Endothelial cell of umbilical vein (primary cell): ENCODE measurements at regions not wholly inside any gene's neighbourhood (a gene's known extent, or its start where the extent isn't known, plus 50 kb on each side); places are given as distances from the start of the nearest gene placed in this dataset.

ENCODE experiments used
- BruUV-seq: library from RNA; stranded (reverse); fragments of 400-500 nt; replicated peaks from 2 replicates; lab custom pipeline; 2021; lab: Mats Ljungman, UMichigan
- CTCF ChIA-PET: fragments of 300-600, 350-600 bp; sonication (Branson Sonifier 250); formaldehyde crosslinking; loops from one replicate; lab custom pipeline; 2021; ENCODE audit warnings: antibody characterized with exemption, inconsistent platforms; lab: Charles Lee
- POLR2A ChIA-PET: fragments of 300-600, 350-600 bp; sonication (Branson Sonifier 250); formaldehyde crosslinking; loops from one replicate; lab custom pipeline; 2021; ENCODE audit warnings: antibody characterized with exemption, inconsistent platforms; lab: Charles Lee
- DNase-seq: peaks from one replicate; pipeline ENCODE4 v3.0.0-alpha.2; 2011; ENCODE audit warnings: low read depth, low spot score
- FAIRE-seq: peaks from 2 replicates; lab custom pipeline; 2011; peaks lifted over from hg19 to GRCh38; lab: Jason Lieb, UNC
- H2AFZ ChIP-seq: 2 replicates; pipeline ENCODE4 v1.6.0; 2012; ENCODE audit warnings: low read depth, low read length, control low read depth, inconsistent platforms
- H3K27ac ChIP-seq: 2 replicates; pipeline ENCODE4 v1.5.1; 2011; ENCODE audit warnings: low read depth, mild to moderate bottlenecking, control low read depth, low read length, moderate library complexity; ENCODE audit not compliant: insufficient read depth
- H3K27me3 ChIP-seq, 2 experiments: 2 replicates each; pipeline versions ENCODE4 v1.6.0 to v1.6.1; 2011; ENCODE audit warnings: low read length in 2 of 2, mixed read lengths in 1 of 2; ENCODE audit not compliant: control insufficient read depth in 2 of 2, insufficient read depth in 2 of 2
- H3K36me3 ChIP-seq, 2 experiments: 2 replicates in 1 of 2; 3 replicates in 1 of 2; pipeline ENCODE4 v1.5.1; 2011; ENCODE audit warnings: low read length in 2 of 2, mild to moderate bottlenecking in 1 of 2, moderate library complexity in 1 of 2; ENCODE audit not compliant: control insufficient read depth in 2 of 2, insufficient read depth in 2 of 2; ENCODE audit errors: extremely low read depth in 1 of 2
- H3K4me1 ChIP-seq: 3 replicates; pipeline ENCODE4 v1.5.1; 2011; ENCODE audit warnings: mild to moderate bottlenecking, low read length; ENCODE audit not compliant: control insufficient read depth, insufficient read depth; ENCODE audit errors: extremely low read depth
- H3K4me2 ChIP-seq: 2 replicates; pipeline ENCODE4 v1.6.1; 2011; ENCODE audit warnings: low read length, control low read depth, mixed read lengths; ENCODE audit not compliant: insufficient read depth
- H3K4me3 ChIP-seq, 3 experiments: fragments of 200-600 bp in 1 of 3; sonication (generic), shearing (Covaris generic) in 1 of 3; replicated peaks in 1 of 3; 2 replicates each; pipeline ENCODE4 v1.5.1; 2011 to 2016; ENCODE audit warnings: control low read depth in 3 of 3, low read length in 3 of 3, mild to moderate bottlenecking in 2 of 3, inconsistent platforms in 1 of 3, low read depth in 1 of 3, moderate library complexity in 1 of 3; ENCODE audit not compliant: insufficient read depth in 1 of 3
- H3K79me2 ChIP-seq: 2 replicates; pipeline ENCODE4 v1.6.0; 2012; ENCODE audit warnings: low read length, inconsistent platforms; ENCODE audit not compliant: control insufficient read depth, insufficient read depth
- H3K9ac ChIP-seq: replicated peaks from 2 replicates; pipeline ENCODE3; 2011; ENCODE audit warnings: low read length, control low read depth; ENCODE audit not compliant: insufficient read depth; ENCODE audit errors: extremely low read depth
- H3K9me1 ChIP-seq: replicated peaks from 3 replicates; pipeline ENCODE4 v1.6.0; 2011; ENCODE audit warnings: mild to moderate bottlenecking, low read length; ENCODE audit not compliant: control insufficient read depth, insufficient read depth; ENCODE audit errors: extremely low read depth
- H3K9me3 ChIP-seq: replicated peaks from 2 replicates; pipeline ENCODE4 v1.5.1; 2012; ENCODE audit warnings: low read length, inconsistent platforms; ENCODE audit not compliant: control insufficient read depth, insufficient read depth
- H4K20me1 ChIP-seq: replicated peaks from 2 replicates; pipeline ENCODE3; 2011; ENCODE audit warnings: mild to moderate bottlenecking, low read length; ENCODE audit not compliant: control insufficient read depth, insufficient read depth; ENCODE audit errors: extremely low read depth
- CTCF ChIP-seq, 2 donors: IDR thresholded peaks; 1 replicate in 1 of 2; 2 replicates in 1 of 2; pipeline ENCODE4 v1.5.1; 2011; ENCODE audit warnings: low read length in 2 of 2, mild to moderate bottlenecking in 2 of 2, moderate library complexity in 2 of 2, control low read depth in 1 of 2, inconsistent platforms in 1 of 2, low read depth in 1 of 2; ENCODE audit not compliant: insufficient read depth in 1 of 2; ENCODE audit errors: extremely low read depth in 1 of 2
- EZH2 ChIP-seq: IDR thresholded peaks from 2 replicates; pipeline ENCODE4 v1.6.1; 2012; ENCODE audit warnings: borderline replicate concordance, low read depth, mild to moderate bottlenecking, moderate library complexity, low read length, inconsistent platforms; ENCODE audit not compliant: severe bottlenecking
- FOS ChIP-seq: IDR thresholded peaks from 2 replicates; pipeline ENCODE4 v1.6.1; 2011; ENCODE audit warnings: mild to moderate bottlenecking, low read length, moderate library complexity, borderline replicate concordance; ENCODE audit not compliant: insufficient read depth
- GATA2 ChIP-seq: IDR thresholded peaks from 2 replicates; pipeline ENCODE4 v1.7.0; 2011; ENCODE audit warnings: low read depth, mild to moderate bottlenecking, moderate library complexity, mixed read lengths, low read length; ENCODE audit not compliant: insufficient read length, insufficient read depth
- JUN ChIP-seq: IDR thresholded peaks from 2 replicates; pipeline ENCODE4 v1.6.1; 2011; ENCODE audit warnings: borderline replicate concordance, low read depth; ENCODE audit not compliant: insufficient read length, insufficient read depth
- MYC ChIP-seq: IDR thresholded peaks from one replicate; pipeline ENCODE4 v1.6.1; 2011; ENCODE audit warnings: mild to moderate bottlenecking, low read depth, low read length
- POLR2A ChIP-seq: IDR thresholded peaks from 2 replicates; pipeline ENCODE4 v1.6.1; 2012; ENCODE audit warnings: low read depth, mild to moderate bottlenecking, control low read depth, low read length
- POLR2AphosphoS5 ChIP-seq: IDR thresholded peaks from 2 replicates; pipeline ENCODE4 v1.6.1; 2012; ENCODE audit warnings: low read depth, mild to moderate bottlenecking, control low read depth, low read length, moderate library complexity; ENCODE audit not compliant: insufficient read depth
- dilution Hi-C: fragments of 300-500 bp; cut with MboI; formaldehyde crosslinking; loops from one replicate; pipeline ENCODE4 v1.15.0; 2019; ENCODE audit warnings: low sequenced_read_pairs; ENCODE audit not compliant: extremely low pct_ligation_motif_present
- intact Hi-C: fragments of 100-400 bp; cut with micrococcal nuclease; formaldehyde crosslinking; loops from one replicate; pipeline ENCODE4 v1.10.0; 2022
- TF ChIP-seq, protein P1 (sequence below): IDR thresholded peaks from 2 replicates; pipeline ENCODE4 v1.6.1; 2011; ENCODE audit not compliant: insufficient read depth, insufficient read length

DNA sequence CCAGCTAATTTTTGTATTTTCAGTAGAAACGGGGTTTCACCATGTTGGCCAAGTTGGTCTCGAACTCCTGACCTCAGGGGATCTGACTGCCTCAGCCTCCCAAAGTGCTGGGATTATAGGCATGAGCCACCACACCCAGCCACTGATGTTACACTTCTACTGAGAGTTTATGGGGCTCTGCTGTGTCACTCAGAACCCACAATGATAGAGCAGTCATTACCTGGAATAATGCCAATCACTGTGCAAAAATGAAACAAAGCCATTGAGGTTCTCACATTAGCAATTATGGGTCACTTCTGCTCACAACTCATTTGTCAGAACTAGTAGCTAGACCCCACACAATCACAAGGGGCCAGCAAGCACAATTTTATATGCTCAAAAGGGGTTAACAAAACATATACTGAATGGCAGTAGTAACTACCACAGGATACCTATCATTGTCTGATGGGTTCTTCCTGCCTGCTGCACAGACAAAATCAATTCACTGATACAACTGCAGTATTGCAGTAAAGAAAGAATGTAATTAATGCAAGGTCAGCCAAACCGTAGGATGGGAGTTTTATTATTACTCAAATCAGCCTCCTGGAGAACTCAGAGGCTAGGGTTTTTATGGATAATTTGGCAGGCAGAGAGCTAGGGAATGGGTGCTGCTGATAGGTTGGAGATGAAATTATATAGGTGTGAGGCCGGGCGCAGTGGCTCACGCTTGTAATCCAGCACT lies 72.1 kb upstream of the TRIM24 start:
- Histone ChIP-seq H3K4me2 (no peak overlapping the region), H3K36me3 (no peaks in the 10 kb centered on the region), H3K9me3 (no peaks in the 10 kb centered on the region), H3K4me3 (no peak overlapping the region), H3K9me1 (no peaks in the 10 kb centered on the region), H3K27ac (no peak overlapping the region), H3K79me2 (no peaks in the 10 kb centered on the region), H2AFZ (no peak overlapping the region), H4K20me1 (no peaks in the 10 kb centered on the region), H3K27me3 (no peaks in the 10 kb centered on the region), H3K4me1 (no peaks in the 10 kb centered on the region), H3K9ac (no peak overlapping the region)
- TF ChIP-seq POLR2A (no peak), EZH2 (no peak), JUN (no peak), CTCF (IDR thresholded peaks at IDR 0.05; ENCODE audit: extremely low read depth in 1 of 2, insufficient read depth in 1 of 2, low read depth in 1 of 2, low read length in 2 of 2) (no peak), POLR2AphosphoS5 (no peak), MYC (no peak), FOS (no peak), GATA2 (no peak)
- TF ChIP-seq, protein P1, sequence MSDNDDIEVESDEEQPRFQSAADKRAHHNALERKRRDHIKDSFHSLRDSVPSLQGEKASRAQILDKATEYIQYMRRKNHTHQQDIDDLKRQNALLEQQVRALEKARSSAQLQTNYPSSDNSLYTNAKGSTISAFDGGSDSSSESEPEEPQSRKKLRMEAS: no peak
- DNase-seq (no peak), FAIRE-seq (no peak)
- POLR2A ChIA-PET: no interaction called here
- BruUV-seq: no TSS peak
- dilution Hi-C loops: no loop called here
- intact Hi-C loops: no loop called here
- CTCF ChIA-PET: interaction anchor here (1.5 kb wide), 1 partner anchor 226 kb away, joined by 4 read pairs; no protein-coding TSS in a partner anchor
